GM12892 (cell line): ENCODE measurements at regions not wholly inside any gene's neighbourhood (a gene's known extent, or its start where the extent isn't known, plus 50 kb on each side); places are given as distances from the start of the nearest gene placed in this dataset.

Experiments used
- DNase-seq: peaks from one replicate; pipeline ENCODE4 v3.0.0; 2011; ENCODE audit not compliant: insufficient read length
- FAIRE-seq: peaks from 2 replicates; lab custom pipeline; 2011; peaks lifted over from hg19 to GRCh38; lab: Jason Lieb, UNC
- POLR2A ChIP-seq: IDR thresholded peaks from 2 replicates; pipeline ENCODE4 v1.6.1; 2011; ENCODE audit warnings: low read depth, low read length, control low read depth
- POLR2AphosphoS5 ChIP-seq: IDR thresholded peaks from 2 replicates; pipeline ENCODE4 v1.6.1; 2011; ENCODE audit warnings: low read depth, low read length, control low read depth
- TAF1 ChIP-seq: IDR thresholded peaks from 2 replicates; pipeline ENCODE4 v1.6.1; 2011; ENCODE audit warnings: low read depth, mild to moderate bottlenecking, control low read depth, low read length, borderline replicate concordance

GRCh38 chr10:131560706-131561355 lies 249.3 kb upstream of the TCERG1L start:
- FAIRE-seq, result no peak
- no peak for TF ChIP-seq POLR2AphosphoS5
- no peak for TF ChIP-seq POLR2A
- TF ChIP-seq TAF1, result no peak
- DNase-seq, result no peak

DNA sequence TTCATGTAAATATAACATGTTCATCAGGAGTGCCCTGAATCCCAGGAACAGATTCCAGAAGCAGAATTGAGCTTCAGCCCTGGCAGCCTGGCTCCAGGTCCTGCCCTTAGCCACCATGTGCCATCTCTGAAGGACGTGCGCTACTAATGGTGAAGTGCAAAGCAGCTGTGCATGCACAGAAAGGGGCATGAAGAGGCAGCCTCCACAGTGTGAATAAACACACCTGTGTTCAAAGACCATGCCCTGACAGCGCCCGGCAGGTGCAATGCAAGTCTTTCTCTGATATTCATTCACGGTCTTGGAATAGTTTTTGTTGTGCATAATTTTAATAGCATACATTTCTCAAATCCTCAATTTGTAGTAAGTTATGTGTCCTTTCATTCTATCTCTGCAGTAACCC lies 250.4 kb upstream of the TCERG1L start:
- FAIRE-seq, result no peak
- TF ChIP-seq POLR2A, result no peak
- no peak for TF ChIP-seq TAF1
- no peak for TF ChIP-seq POLR2AphosphoS5
- DNase-seq, result no peak

GRCh38 chr10:131563411-131563810 lies 251.9 kb upstream of the TCERG1L start:
- TF ChIP-seq TAF1 (no peak), POLR2A (no peak), POLR2AphosphoS5 (no peak)
- DNase-seq (no peak), FAIRE-seq (no peak)

DNA sequence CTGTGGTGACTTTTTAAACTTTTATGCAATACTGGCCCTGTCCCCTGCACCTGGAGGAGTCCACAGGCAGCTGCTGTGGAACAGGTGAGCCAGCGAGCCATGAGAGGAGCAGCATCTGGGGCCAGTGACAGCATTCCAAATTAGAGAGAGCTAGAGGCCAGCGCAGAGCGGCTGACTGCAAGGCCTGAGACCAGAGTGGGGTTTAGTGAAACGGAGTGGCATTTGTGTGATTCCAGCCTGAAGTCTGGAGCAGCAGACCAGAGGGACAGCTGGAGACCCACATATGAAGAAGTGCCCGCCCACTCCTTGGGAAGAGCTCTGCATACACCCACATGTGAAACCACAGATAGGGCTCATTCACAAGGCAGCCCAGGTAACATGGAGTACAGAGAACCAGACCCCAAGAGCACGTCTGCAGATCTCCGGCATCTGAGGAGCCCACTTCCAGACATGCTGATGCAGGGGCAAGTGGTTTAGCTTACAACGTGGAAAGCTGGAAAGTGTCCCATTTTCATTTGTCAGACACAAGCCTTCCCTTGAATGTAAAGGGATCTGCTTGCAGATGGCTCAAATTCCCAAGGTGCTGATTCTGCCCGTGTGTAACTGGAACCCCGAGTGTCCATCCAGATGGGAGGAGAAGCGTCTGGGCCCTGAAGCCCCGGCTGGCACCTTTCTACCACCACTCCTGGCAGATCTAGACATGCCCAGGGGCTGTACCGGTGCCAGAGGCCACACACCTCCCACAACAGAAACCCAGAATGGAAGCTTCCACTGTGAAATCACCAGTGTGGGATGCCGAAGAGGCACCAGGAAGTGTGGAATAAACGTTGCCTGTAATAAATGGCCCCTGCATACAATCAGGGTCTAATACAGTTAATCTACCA lies 256.0 kb upstream of the TCERG1L start:
- DNase-seq (no peak), FAIRE-seq (no peak)
- TF ChIP-seq TAF1 (no peak), POLR2AphosphoS5 (no peak), POLR2A (no peak)

DNA sequence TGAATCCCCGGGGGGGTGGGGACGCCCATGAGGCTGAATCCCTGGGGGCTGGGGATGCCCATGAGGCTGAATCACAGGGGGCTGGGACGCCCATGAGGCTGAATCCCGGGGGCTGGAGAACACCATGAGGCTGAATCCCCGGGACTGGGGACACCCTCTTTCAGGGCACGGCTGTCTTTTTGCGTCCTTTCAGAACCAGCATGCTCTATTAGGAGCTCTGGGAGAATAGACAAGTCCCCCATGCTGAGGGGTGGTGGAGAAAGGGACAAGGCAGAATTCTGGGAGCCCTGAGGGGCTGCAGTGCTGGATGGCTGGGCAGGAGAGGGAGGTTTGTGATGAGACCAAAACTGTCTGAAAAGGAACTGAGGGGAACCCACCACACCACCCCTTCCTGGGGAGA lies 257.3 kb upstream of the TCERG1L start:
- DNase-seq (no peak), FAIRE-seq (no peak)
- TF ChIP-seq TAF1 (no peak), POLR2A (no peak), POLR2AphosphoS5 (no peak)

DNA sequence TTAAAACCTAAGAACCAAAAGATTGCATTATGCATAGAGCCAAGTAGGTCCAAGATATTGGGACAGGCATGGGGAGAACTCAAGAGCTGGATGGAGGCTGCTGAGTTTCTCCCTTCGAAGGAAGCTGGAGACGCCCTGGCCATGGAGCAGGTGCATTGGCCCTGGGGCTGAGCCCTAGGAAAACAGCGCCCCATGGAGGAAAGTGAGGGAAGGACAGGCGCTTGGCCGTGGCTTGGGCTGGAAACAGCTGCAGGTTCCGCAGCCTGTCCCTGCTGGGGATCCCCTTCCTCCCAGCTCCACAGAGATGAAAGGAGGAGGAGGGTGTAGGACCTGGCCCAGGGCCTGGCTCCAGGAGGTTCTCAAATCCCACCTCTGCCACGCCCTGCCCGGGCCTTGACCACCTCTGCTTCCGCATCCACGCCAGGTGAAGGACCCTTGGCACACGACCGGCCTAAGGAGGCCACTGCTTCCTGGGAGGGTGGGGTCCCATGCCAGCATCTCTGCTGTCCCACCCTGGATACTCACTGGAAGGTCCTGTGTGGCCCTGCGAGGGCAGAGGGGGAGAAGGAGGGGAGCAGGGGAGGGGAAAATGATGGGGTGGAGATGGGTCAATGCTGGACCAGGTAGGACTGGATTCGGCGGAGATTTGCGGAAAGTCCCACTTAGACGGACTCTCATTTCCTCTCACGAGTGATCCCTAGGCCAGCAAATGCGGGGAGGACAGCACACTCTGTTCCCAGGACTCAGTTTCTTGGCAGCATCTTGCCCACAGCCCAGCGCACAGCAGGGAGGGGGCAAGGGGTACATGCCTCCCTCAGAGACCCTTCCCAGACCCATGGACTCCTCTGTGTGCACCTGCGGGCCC lies 258.6 kb upstream of the TCERG1L start:
- TF ChIP-seq POLR2A (no peak), TAF1 (no peak), POLR2AphosphoS5 (no peak)
- DNase-seq (no peak), FAIRE-seq (no peak)

DNA sequence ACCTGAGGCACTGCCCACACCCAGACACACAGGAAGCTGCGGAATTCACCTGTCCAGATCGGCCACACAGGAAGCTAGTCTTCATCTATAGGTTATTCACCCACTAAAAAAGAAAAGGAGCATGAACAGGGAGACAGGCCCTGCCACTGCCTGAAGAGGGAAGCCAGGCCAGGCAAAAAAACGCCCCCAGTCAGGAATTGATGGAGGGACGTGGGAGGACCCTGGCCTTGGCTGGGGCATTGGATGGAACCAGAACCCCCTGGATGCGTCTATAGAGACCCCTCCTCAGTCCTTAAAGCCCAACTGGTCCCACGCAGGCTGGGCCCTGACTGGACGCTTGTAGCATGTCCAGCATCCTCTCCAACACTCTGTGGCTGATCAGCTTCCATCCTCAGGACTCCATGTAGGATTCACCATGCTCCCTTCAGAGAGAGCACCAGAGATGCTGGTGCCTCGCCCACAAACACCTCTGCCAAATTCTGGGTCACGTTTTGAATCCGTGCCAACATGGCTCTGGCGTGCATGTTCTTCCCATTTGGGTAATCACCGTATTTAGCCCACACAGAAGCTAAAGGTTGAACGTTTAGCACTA lies 259.3 kb upstream of the TCERG1L start:
- no peak for FAIRE-seq
- no peak for DNase-seq
- no peak for TF ChIP-seq POLR2A

DNA sequence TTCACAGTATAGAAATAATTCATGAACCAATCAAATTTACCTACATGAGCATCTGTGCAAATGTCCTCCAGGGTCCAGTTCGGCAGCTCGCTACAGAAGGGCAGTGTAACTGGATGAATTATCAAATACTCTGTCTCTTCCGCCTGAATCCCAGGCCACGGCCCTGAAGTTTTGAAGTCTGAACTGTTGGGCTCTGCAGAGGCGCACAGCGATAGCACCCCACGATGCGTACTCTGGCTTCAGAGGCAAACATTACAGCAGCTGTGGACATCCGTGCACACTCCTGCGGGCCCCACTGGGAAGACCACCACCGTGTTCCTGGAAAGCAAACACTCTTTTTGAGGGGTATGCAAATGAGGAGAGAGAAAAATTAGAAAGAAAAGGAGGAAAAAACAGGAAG lies 259.8 kb upstream of the TCERG1L start:
- FAIRE-seq (no peak), DNase-seq (no peak)
- TF ChIP-seq TAF1, result no peak

DNA sequence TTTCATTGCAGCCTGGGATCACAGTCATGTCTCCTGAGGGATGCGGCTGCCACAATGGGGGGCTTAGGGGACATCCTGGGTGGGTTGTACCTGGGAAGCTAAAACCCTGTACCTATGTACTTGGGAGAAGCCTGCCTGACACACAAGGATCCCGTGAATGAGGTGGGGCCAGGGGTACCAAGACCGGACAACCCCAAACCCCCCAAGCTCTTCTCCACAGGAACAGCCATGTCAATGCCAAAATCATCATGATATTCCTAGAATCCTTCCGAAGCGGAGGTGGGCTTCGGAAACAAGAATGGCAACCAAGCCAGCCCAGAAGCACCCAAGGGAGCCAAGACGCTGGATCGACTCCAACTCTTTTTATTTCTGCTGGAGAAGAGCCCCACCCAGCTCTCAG lies 260.3 kb upstream of the TCERG1L start:
- FAIRE-seq, result no peak
- DNase-seq, result no peak
- TF ChIP-seq TAF1 (no peak), POLR2A (no peak), POLR2AphosphoS5 (no peak)

DNA sequence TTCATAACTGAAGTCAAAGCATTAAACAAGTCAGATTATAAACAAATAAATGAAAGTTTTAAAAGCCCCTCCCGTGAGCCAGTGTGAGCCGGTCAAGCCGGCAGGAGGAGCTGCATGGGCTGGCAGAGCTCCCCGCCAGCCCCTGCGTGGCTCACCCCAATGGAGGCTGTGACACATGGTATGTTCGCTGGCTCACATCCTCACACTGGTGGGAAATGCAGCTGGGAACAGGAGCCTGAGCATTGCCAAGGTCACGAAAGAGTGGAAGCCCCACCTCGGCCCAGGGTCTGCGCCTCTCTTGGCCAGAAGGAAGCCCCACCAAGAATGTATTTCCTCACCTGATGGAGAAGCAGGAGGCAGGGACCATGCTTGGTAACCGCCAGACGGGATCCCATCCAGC lies 261.7 kb upstream of the TCERG1L start:
- FAIRE-seq (no peak), DNase-seq (no peak)
- TF ChIP-seq TAF1 (no peak), POLR2A (no peak), POLR2AphosphoS5 (no peak)

DNA sequence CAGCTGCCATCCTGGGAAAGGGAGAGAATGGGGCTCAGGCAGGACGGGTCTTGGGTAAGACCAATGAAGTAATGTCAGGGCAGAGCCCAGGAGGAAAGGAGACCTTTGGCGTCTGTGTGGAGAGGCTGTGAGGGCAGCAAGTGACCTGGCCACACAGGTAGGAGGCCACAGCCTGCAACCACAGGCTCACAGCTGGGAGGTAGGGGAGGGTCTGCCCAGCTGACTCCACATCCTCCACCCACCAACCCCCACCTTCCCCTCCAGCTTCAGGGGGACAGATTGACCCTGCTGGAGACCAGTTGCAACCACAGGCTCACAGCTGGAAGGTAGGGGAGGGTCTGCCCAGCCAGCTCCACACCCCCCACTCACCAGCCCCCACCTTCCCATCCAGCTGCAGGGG lies 262.2 kb upstream of the TCERG1L start:
- no peak for FAIRE-seq

GRCh38 chr10:131574363-131574706 lies 262.8 kb upstream of the TCERG1L start:
- no peak for DNase-seq
- FAIRE-seq, result no peak
- TF ChIP-seq POLR2AphosphoS5 (no peak), POLR2A (no peak), TAF1 (no peak)

More for the DNA sequence above, 262.2 kb upstream of the TCERG1L start:
- TF ChIP-seq TAF1, result no peak
- no peak for TF ChIP-seq POLR2AphosphoS5
- TF ChIP-seq POLR2A, result no peak
- no peak for DNase-seq
